Astrocyte of the cerebellum (primary cell): ENCODE measurements at regions not wholly inside any gene's neighbourhood (a gene's known extent, or its start where the extent isn't known, plus 50 kb on each side); places are given as distances from the start of the nearest gene placed in this dataset.
"Not testable (repeated sequence)": the region's sequence is repeated elsewhere in the genome, so short reads cannot be mapped to it uniquely, and the experiment has no call there.

Experiments
- DNase-seq: peaks from one replicate; pipeline ENCODE4 v3.0.0-alpha.2; 2011; ENCODE audit warnings: low read depth
- H3K4me3 ChIP-seq: 2 replicates; pipeline ENCODE4 v1.5.1; 2011; ENCODE audit warnings: mild to moderate bottlenecking, low read depth, low read length, moderate library complexity
- in situ Hi-C: cut with HindIII; loops from 2 replicates; pipeline ENCODE4 v1.10.0; 2017; ENCODE audit warnings: low sequenced_read_pairs
- TF ChIP-seq, protein P1 (sequence below): IDR thresholded peaks from 2 replicates; pipeline ENCODE4 v1.5.1; 2012; ENCODE audit warnings: low read length, low read depth, moderate library complexity, mild to moderate bottlenecking; ENCODE audit errors: missing control alignments

DNA sequence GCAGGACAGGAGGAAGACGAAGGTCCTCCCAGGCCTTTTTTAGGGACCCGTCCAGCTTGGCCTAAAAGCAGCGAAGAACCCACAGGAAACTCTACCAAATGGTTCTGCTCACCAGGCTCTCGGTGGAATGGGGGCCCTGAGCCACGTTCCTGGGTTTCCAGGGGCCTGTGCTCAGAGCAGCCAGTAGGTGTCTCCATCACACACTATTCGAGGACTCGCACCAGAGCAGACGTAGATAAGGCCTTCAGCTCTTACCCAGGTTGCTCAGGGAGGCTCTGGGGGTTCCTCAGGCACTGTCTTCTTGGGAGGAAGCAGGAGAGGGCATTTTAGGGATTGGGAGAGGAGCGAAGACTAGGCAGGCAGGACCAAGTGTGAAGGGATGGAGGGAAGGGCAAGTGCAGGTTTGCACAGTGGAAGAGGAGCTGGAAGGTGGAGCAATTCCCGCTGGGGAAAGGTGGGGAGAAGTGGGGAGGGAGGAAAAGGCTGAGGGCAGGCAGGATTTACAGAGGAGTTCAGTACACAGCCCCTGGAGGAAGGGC, 157.1 kb downstream of the RGS9 start:
- TF ChIP-seq, protein P1, sequence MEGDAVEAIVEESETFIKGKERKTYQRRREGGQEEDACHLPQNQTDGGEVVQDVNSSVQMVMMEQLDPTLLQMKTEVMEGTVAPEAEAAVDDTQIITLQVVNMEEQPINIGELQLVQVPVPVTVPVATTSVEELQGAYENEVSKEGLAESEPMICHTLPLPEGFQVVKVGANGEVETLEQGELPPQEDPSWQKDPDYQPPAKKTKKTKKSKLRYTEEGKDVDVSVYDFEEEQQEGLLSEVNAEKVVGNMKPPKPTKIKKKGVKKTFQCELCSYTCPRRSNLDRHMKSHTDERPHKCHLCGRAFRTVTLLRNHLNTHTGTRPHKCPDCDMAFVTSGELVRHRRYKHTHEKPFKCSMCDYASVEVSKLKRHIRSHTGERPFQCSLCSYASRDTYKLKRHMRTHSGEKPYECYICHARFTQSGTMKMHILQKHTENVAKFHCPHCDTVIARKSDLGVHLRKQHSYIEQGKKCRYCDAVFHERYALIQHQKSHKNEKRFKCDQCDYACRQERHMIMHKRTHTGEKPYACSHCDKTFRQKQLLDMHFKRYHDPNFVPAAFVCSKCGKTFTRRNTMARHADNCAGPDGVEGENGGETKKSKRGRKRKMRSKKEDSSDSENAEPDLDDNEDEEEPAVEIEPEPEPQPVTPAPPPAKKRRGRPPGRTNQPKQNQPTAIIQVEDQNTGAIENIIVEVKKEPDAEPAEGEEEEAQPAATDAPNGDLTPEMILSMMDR: peak; percentile 91
- no peak overlapping the region for H3K4me3 ChIP-seq
- in situ Hi-C loops: no loop called here
- DNase-seq: peak; percentile 60

DNA sequence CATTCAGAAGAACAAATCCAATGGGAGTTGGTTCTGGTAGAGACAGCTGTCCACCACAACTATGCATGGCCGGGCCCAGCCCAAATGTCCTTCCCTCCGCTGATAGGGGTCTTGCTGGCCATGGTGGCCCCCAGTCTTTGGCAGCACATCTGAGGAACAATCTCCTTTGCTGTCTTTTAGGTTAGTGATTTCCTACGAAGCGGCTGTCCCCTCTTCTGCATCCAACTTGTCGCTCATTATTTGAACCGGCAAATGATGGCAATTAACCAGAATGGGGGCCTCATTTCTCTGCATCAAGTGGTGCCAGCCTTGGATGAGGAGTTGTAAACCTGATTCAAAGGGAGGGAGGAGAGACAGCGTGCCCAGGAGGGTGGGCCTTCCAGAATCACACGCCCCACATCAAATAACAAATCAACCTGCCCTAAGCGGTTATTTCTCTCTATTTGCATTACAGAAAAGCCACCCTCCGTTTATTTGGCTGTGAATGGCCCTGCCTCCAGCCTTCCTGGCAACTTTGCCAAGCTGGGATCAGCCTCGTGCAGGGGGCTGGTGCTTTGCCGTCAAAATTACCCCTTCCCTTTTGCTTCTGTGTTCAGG, 156.5 kb downstream of the RGS9 start:
- TF ChIP-seq, protein P1: no peak
- in situ Hi-C loops: no loop called here
- no peak for DNase-seq
- H3K4me3 ChIP-seq: no peak overlapping the region

DNA sequence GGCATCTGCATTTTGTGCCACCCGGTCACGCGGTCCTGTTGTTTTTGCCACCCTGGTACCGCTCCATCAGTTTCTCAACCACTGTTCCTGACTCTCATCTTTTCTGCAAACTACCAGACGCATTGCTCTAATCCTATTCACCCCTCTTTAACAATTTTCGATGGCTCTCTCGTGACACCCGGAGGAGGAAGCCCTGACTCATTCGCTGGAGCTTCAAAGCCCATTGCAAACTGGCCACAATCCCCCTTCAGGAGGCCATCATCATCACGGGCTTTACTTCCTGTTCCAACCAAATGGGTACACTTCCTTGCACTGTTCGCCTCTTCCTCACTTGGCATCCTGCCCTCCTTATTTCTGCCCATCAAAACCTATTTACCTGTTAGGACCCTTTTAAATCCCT, 155.3 kb downstream of the RGS9 start:
- DNase-seq: no peak
- no peak overlapping the region for H3K4me3 ChIP-seq
- in situ Hi-C loops: no loop called here
- TF ChIP-seq, protein P1: no peak

DNA sequence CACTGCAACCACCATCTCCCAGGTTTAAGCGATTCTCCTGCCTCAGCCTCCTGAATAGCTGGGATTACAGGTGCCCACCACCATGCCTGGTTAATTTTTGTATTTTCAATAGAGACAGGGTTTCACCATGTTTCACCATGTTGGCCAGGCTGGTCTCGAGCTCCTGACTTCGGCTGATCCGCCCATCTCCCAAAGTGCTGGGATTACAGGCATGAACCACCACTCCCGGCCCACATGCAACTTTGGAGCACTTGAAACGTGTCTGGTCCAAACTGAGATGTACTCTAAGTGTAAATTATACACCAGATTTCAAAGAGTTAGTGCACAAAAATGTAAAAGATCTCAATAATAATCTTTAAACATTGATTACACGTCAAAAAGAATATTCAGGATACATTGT, 154.1 kb downstream of the RGS9 start:
- H3K4me3 ChIP-seq, in situ Hi-C loops, DNase-seq: not testable (repeated sequence)

DNA sequence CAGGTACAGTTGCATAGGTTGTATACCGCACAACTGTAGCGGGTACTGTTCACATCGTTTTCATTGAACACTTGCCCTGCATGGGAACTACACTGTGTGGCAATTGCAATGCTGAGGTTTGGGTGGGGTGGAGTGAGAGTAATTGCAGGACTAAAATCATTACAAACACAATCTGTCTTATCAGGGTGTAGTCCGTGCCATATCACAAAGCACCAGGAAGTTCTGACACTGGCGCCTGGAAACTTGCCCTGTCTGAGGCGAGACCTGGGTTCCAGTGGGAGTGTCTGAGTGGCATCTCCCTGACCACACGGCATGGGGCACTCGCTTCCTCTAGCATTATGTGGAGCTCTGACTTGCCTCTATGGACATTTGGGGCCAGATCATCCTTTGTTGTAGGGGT, 153.4 kb downstream of the RGS9 start:
- H3K4me3 ChIP-seq: no peak overlapping the region
- TF ChIP-seq, protein P1: no peak
- in situ Hi-C loops: no loop called here
- DNase-seq: no peak

DNA sequence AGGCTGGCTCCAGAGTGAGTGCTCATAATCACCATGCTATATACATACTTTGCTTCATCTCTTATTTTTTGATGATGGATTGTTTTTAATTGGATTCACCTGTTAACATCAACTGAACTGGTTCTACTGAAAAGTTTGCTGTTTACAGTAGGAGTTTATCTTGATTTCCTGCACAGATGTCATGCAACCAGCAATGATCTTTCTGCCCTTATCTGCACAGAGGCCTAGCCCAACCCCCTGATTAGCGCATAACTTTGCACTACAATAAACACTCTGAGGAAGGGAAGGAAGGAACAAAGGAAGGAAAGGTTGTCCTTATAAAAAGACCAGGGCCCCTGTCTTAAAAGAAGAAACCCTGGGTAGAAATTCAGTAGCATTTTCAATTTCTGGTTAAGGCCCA, 152.9 kb downstream of the RGS9 start:
- no peak for DNase-seq
- TF ChIP-seq, protein P1: no peak
- in situ Hi-C loops: no loop called here
- H3K4me3 ChIP-seq: no peak overlapping the region

DNA sequence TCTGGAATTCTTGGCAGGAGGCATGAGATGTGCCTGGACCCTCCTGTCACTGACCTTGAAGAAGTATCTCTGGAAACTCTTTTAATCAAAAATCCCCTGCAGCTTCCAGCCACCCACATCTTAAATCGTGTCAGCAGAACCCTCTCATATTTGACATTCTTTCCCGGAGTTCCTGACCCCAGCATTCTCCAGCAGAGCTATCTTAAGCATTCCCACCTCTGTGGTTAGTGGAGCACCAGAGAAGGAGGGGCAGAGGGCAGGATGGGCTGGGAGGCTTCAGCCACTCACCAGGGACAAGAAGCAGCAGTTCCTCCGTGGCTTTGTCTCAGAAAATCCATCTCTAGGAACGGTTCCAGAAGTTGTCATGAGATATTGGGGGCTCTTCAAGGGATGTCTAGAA, 149.9 kb downstream of the RGS9 start:
- DNase-seq: peak; percentile 53
- in situ Hi-C loops: no loop called here
- no peak overlapping the region for H3K4me3 ChIP-seq
- TF ChIP-seq, protein P1: no peak
